CD14-positive monocyte (primary cell): ENCODE measurements at regions not wholly inside any gene's neighbourhood (a gene's known extent, or its start where the extent isn't known, plus 50 kb on each side); places are given as distances from the start of the nearest gene placed in this dataset.

ENCODE experiments used
- DNase-seq, 3 donors: peaks; one replicate each; pipeline ENCODE4 v3.0.0-alpha.2; 2011 to 2022
- H2AFZ ChIP-seq: 2 replicates; pipeline ENCODE4 v1.6.0; 2012; ENCODE audit warnings: mild to moderate bottlenecking, low read depth, low read length, inconsistent platforms; ENCODE audit not compliant: insufficient read depth, poor library complexity, severe bottlenecking
- H3K27ac ChIP-seq, 2 donors: 1 replicate in 1 of 2; 2 replicates in 1 of 2; pipeline ENCODE4 v1.5.1; 2012 to 2013; ENCODE audit warnings: low read length in 2 of 2, control low read depth in 1 of 2, inconsistent platforms in 1 of 2, low read depth in 1 of 2, mild to moderate bottlenecking in 1 of 2
- H3K27me3 ChIP-seq, 2 donors: one replicate each; pipeline versions ENCODE4 v1.6.0 to v1.6.1; 2011 to 2013; ENCODE audit warnings: low read length in 2 of 2; ENCODE audit not compliant: control insufficient read depth in 2 of 2, insufficient read depth in 2 of 2
- H3K36me3 ChIP-seq, 2 donors: replicated peaks in 1 of 2; 1 replicate in 1 of 2; 2 replicates in 1 of 2; pipeline versions ENCODE4 v1.5.1 to v1.6.1; 2012 to 2013; ENCODE audit warnings: low read length in 2 of 2, control low read depth in 1 of 2, inconsistent platforms in 1 of 2, mild to moderate bottlenecking in 1 of 2; ENCODE audit not compliant: insufficient read depth in 2 of 2, control insufficient read depth in 1 of 2
- H3K4me1 ChIP-seq, 2 donors: 1 replicate in 1 of 2; 2 replicates in 1 of 2; pipeline versions ENCODE4 v1.5.1 to v1.6.1; 2012 to 2013; ENCODE audit warnings: low read length in 2 of 2, control low read depth in 1 of 2, inconsistent platforms in 1 of 2, mild to moderate bottlenecking in 1 of 2, moderate library complexity in 1 of 2; ENCODE audit not compliant: insufficient read depth in 2 of 2, control insufficient read depth in 1 of 2
- H3K4me2 ChIP-seq: replicated peaks from 2 replicates; pipeline ENCODE3; 2012; ENCODE audit warnings: low read length, moderate library complexity, mild to moderate bottlenecking; ENCODE audit not compliant: poor library complexity, severe bottlenecking; ENCODE audit errors: extremely low read depth
- H3K4me3 ChIP-seq, 3 experiments: fragments of 200-600 bp in 1 of 3; sonication (generic) in 1 of 3; replicated peaks in 1 of 3; 1 replicate in 2 of 3; 2 replicates in 1 of 3; pipeline ENCODE4 v1.5.1; 2011 to 2013; ENCODE audit warnings: low read length in 3 of 3, mild to moderate bottlenecking in 3 of 3, control low read depth in 2 of 3, low read depth in 2 of 3, inconsistent platforms in 1 of 3, moderate library complexity in 1 of 3
- H3K79me2 ChIP-seq: 2 replicates; pipeline ENCODE4 v1.6.0; 2012; ENCODE audit warnings: mild to moderate bottlenecking, control low read depth, inconsistent platforms, low read length, moderate library complexity; ENCODE audit not compliant: insufficient read depth
- H3K9ac ChIP-seq: 2 replicates; pipeline ENCODE4 v1.6.0; 2017; ENCODE audit warnings: low read length, mild to moderate bottlenecking; ENCODE audit not compliant: insufficient read depth, poor library complexity, severe bottlenecking
- H3K9me3 ChIP-seq, 2 donors: replicated peaks in 1 of 2; 1 replicate in 1 of 2; 2 replicates in 1 of 2; pipeline versions ENCODE4 v1.5.1 to v1.6.1; 2012 to 2013; ENCODE audit warnings: low read length in 2 of 2, control low read depth in 1 of 2; ENCODE audit not compliant: control insufficient read depth in 1 of 2, insufficient read depth in 1 of 2
- H4K20me1 ChIP-seq: 2 replicates; pipeline ENCODE4 v1.6.0; 2012; ENCODE audit warnings: mild to moderate bottlenecking, low read length, control low read depth, moderate library complexity; ENCODE audit not compliant: insufficient read depth
- H3K27ac Mint-ChIP-seq, 7 donors: one replicate each; pipeline ENCODE4 v1.8.0; 2020; ENCODE audit warnings: mild to moderate bottlenecking in 7 of 7, mixed read lengths in 7 of 7, moderate library complexity in 6 of 7, inconsistent platforms in 2 of 7
- H3K27me3 Mint-ChIP-seq, 3 donors: one replicate each; pipeline ENCODE4 v1.8.0; 2021 to 2022; ENCODE audit warnings: low read depth in 3 of 3, mild to moderate bottlenecking in 3 of 3, mixed read lengths in 3 of 3, moderate library complexity in 3 of 3, inconsistent platforms in 1 of 3
- H3K36me3 Mint-ChIP-seq, 2 donors: one replicate each; pipeline ENCODE4 v1.8.0; 2020; ENCODE audit warnings: mixed read lengths in 2 of 2, inconsistent platforms in 1 of 2, mild to moderate bottlenecking in 1 of 2
- H3K4me1 Mint-ChIP-seq: one replicate; pipeline ENCODE4 v1.8.0; 2020; ENCODE audit warnings: mild to moderate bottlenecking, mixed read lengths
- H3K4me3 Mint-ChIP-seq, 2 donors: one replicate each; pipeline ENCODE4 v1.8.0; 2020; ENCODE audit warnings: mild to moderate bottlenecking in 2 of 2, mixed read lengths in 2 of 2, moderate library complexity in 1 of 2
- H3K9me3 Mint-ChIP-seq, 7 donors: one replicate each; pipeline ENCODE4 v1.8.0; 2020 to 2022; ENCODE audit warnings: mixed read lengths in 7 of 7, mild to moderate bottlenecking in 6 of 7, moderate library complexity in 6 of 7, inconsistent platforms in 2 of 7
- WGBS: methylation state at CpG from one replicate; pipeline ENCODE4 v1.1.5; 2013; ENCODE audit warnings: missing lambda C conversion rate; ENCODE audit not compliant: insufficient coverage; 5-methylcytosine and 5-hydroxymethylcytosine counted together
- intact Hi-C, 2 donors: fragments of 100-400 bp; cut with micrococcal nuclease; formaldehyde crosslinking; loops; one replicate each; pipeline versions ENCODE4 v1.15.0 to v1.15.1; 2023
- TF ChIP-seq, protein P1 (sequence below): fragments of 200-600 bp; IDR thresholded peaks from one replicate; pipeline ENCODE4 v1.8.0; 2022; ENCODE audit warnings: antibody characterized with exemption, mild to moderate bottlenecking

DNA sequence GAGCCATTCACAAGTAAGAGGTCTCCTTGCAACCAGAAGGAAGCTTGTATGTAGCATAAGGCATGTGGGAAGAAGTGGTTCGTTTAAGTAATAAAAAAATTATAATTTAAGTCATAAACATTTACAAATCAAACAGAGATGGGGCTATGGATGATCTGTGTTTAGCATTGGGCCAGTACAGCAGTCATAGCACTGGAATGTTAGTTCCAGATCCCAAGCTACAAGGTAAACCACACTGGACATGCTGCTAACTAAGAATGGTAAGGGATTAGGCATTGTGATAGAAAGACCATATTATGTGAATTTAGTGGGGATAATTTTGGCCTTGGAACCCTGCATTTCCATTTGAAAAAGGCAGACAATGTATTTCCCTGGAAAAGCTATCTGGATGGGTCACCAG lies 170.4 kb upstream of the KCNN2 start:
- H3K9ac ChIP-seq = no peak overlapping the region
- peaks cover 0 to 3% of the 10 kb centered on the region in 2 donors for H3K9me3 ChIP-seq
- no peaks in the 10 kb centered on the region for H3K79me2 ChIP-seq
- H3K4me3 ChIP-seq = no peak overlapping the region
- H3K27ac ChIP-seq = no peak overlapping the region
- no peaks in the 10 kb centered on the region for H3K27me3 Mint-ChIP-seq
- no peak overlapping the region for H3K4me2 ChIP-seq
- WGBS = no CpG with 5 or more reads among the region's 1 CpG
- intact Hi-C loops = no loop called here
- peaks cover 0 to 10% (median 3%) of the 10 kb centered on the region in 7 donors for H3K9me3 Mint-ChIP-seq
- H4K20me1 ChIP-seq = no peaks in the 10 kb centered on the region
- H3K4me3 Mint-ChIP-seq = no peak overlapping the region
- no peak for DNase-seq
- H3K27me3 ChIP-seq = no peaks in the 10 kb centered on the region
- no peak overlapping the region for H2AFZ ChIP-seq
- H3K27ac Mint-ChIP-seq = no peak overlapping the region
- H3K4me1 Mint-ChIP-seq = no peaks in the 10 kb centered on the region
- no peaks in the 10 kb centered on the region for H3K36me3 ChIP-seq
- no peaks in the 10 kb centered on the region for H3K4me1 ChIP-seq
- TF ChIP-seq, protein P1, sequence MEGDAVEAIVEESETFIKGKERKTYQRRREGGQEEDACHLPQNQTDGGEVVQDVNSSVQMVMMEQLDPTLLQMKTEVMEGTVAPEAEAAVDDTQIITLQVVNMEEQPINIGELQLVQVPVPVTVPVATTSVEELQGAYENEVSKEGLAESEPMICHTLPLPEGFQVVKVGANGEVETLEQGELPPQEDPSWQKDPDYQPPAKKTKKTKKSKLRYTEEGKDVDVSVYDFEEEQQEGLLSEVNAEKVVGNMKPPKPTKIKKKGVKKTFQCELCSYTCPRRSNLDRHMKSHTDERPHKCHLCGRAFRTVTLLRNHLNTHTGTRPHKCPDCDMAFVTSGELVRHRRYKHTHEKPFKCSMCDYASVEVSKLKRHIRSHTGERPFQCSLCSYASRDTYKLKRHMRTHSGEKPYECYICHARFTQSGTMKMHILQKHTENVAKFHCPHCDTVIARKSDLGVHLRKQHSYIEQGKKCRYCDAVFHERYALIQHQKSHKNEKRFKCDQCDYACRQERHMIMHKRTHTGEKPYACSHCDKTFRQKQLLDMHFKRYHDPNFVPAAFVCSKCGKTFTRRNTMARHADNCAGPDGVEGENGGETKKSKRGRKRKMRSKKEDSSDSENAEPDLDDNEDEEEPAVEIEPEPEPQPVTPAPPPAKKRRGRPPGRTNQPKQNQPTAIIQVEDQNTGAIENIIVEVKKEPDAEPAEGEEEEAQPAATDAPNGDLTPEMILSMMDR = no peak
- H3K36me3 Mint-ChIP-seq = no peaks in the 10 kb centered on the region

DNA sequence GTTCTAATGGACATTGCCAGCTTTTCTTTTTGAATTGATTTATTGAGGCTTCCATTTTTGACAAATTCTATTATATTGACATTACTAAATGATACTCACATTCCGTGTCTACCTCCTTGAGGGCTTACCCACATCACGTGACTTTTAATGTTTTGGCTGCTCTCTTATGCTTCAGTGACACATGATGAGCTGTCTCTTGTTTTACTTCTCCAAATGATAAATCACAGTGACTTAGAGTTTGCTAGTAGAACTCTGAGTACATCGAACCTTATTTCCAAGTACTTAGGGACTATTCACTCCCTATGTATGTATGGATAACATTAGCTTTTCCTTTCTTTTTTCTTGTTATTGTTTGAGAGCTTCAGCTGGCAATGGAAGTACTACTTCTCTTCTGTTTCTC lies 169.8 kb upstream of the KCNN2 start:
- Histone ChIP-seq H3K79me2 (no peaks in the 10 kb centered on the region), H3K4me2 (no peak overlapping the region), H3K27ac (no peak overlapping the region), H2AFZ (no peak overlapping the region), H3K9ac (no peak overlapping the region), H3K4me1 (no peaks in the 10 kb centered on the region), H4K20me1 (no peaks in the 10 kb centered on the region), H3K27me3 (no peaks in the 10 kb centered on the region), H3K4me3 (no peak overlapping the region), H3K9me3 (peaks cover 0 to 3% of the 10 kb centered on the region in 2 donors), H3K36me3 (no peaks in the 10 kb centered on the region)
- Mint-ChIP-seq H3K4me3 (no peak overlapping the region), H3K4me1 (no peaks in the 10 kb centered on the region), H3K27ac (no peak overlapping the region), H3K27me3 (no peaks in the 10 kb centered on the region), H3K9me3 (peaks cover 0 to 10% (median 3%) of the 10 kb centered on the region in 7 donors), H3K36me3 (no peaks in the 10 kb centered on the region)
- TF ChIP-seq, protein P1 = no peak
- WGBS = no CpG with 5 or more reads among the region's 3 CpGs
- DNase-seq = no peak
- intact Hi-C loops = no loop called here
